Keratinocyte (primary cell): ENCODE measurements at regions not wholly inside any gene's neighbourhood (a gene's known extent, or its start where the extent isn't known, plus 50 kb on each side); places are given as distances from the start of the nearest gene placed in this dataset.

Source experiments
- DNase-seq: peaks from one replicate; pipeline ENCODE4 v3.0.0-alpha.2; 2011; ENCODE audit warnings: low read depth, missing footprints, low spot score
- FAIRE-seq: peaks from 2 replicates; lab custom pipeline; 2011; peaks lifted over from hg19 to GRCh38; lab: Jason Lieb, UNC
- H2AFZ ChIP-seq: 2 replicates; pipeline ENCODE4 v1.6.0; 2012; ENCODE audit warnings: low read length, control low read depth, inconsistent platforms; ENCODE audit not compliant: control insufficient read depth
- H3K27ac ChIP-seq: 2 replicates; pipeline ENCODE4 v1.5.1; 2011; ENCODE audit warnings: low read length; ENCODE audit not compliant: control insufficient read depth, insufficient read depth
- H3K27me3 ChIP-seq: 3 replicates; pipeline ENCODE4 v1.6.0; 2011; ENCODE audit warnings: low read length; ENCODE audit not compliant: control insufficient read depth, insufficient read depth; ENCODE audit errors: extremely low read depth
- H3K36me3 ChIP-seq, 2 experiments: 2 replicates in 1 of 2; 3 replicates in 1 of 2; pipeline ENCODE4 v1.5.1; 2011; ENCODE audit warnings: low read length in 2 of 2, mild to moderate bottlenecking in 1 of 2; ENCODE audit not compliant: control insufficient read depth in 2 of 2, insufficient read depth in 2 of 2; ENCODE audit errors: extremely low read depth in 1 of 2
- H3K4me1 ChIP-seq: 3 replicates; pipeline ENCODE4 v1.5.1; 2011; ENCODE audit warnings: low read length; ENCODE audit not compliant: control insufficient read depth, insufficient read depth; ENCODE audit errors: extremely low read depth
- H3K4me2 ChIP-seq: 3 replicates; pipeline ENCODE4 v1.6.0; 2011; ENCODE audit warnings: low read depth, low read length; ENCODE audit not compliant: control insufficient read depth, insufficient read depth; ENCODE audit errors: extremely low read depth
- H3K4me3 ChIP-seq, 3 experiments: fragments of 200-600 bp in 1 of 3; sonication (generic) in 1 of 3; 2 replicates in 2 of 3; 3 replicates in 1 of 3; pipeline ENCODE4 v1.5.1; 2011 to 2016; ENCODE audit warnings: low read length in 3 of 3, mild to moderate bottlenecking in 3 of 3, control low read depth in 2 of 3, inconsistent platforms in 1 of 3, low read depth in 1 of 3, mixed read lengths in 1 of 3, mixed run types in 1 of 3, moderate library complexity in 1 of 3; ENCODE audit not compliant: control insufficient read depth in 2 of 3, insufficient read depth in 2 of 3; ENCODE audit errors: extremely low read depth in 1 of 3
- H3K79me2 ChIP-seq: 2 replicates; pipeline ENCODE4 v1.6.0; 2012; ENCODE audit warnings: low read length; ENCODE audit not compliant: control insufficient read depth, insufficient read depth
- H3K9ac ChIP-seq: 3 replicates; pipeline ENCODE4 v1.6.0; 2011; ENCODE audit warnings: low read length; ENCODE audit not compliant: control insufficient read depth, insufficient read depth; ENCODE audit errors: extremely low read depth
- H3K9me1 ChIP-seq: 3 replicates; pipeline ENCODE4 v1.6.0; 2011; ENCODE audit warnings: low read length; ENCODE audit not compliant: control insufficient read depth, insufficient read depth; ENCODE audit errors: extremely low read depth
- H3K9me3 ChIP-seq: 2 replicates; pipeline ENCODE4 v1.5.1; 2012; ENCODE audit warnings: low read depth, low read length; ENCODE audit not compliant: control insufficient read depth
- H4K20me1 ChIP-seq: 3 replicates; pipeline ENCODE4 v1.6.0; 2011; ENCODE audit warnings: low read length; ENCODE audit not compliant: control insufficient read depth, insufficient read depth; ENCODE audit errors: extremely low read depth
- CTCF ChIP-seq, 3 experiments: IDR thresholded peaks in 1 of 3; conservative IDR thresholded peaks in 1 of 3; optimal IDR thresholded peaks in 1 of 3; 2 replicates in 2 of 3; 3 replicates in 1 of 3; pipeline versions ENCODE3 to v1.5.1; 2011; ENCODE audit warnings: low read length in 3 of 3, mild to moderate bottlenecking in 3 of 3, moderate library complexity in 2 of 3, control low read depth in 1 of 3, inconsistent platforms in 1 of 3; ENCODE audit not compliant: insufficient read depth in 2 of 3; ENCODE audit errors: extremely low read depth in 1 of 3
- EZH2 ChIP-seq: IDR thresholded peaks from one replicate; pipeline ENCODE4 v1.6.1; 2012; ENCODE audit warnings: inconsistent platforms, mild to moderate bottlenecking, low read length, moderate library complexity
- dilution Hi-C: fragments of 300-500 bp; cut with MboI; formaldehyde crosslinking; loops from one replicate; pipeline ENCODE4 v1.7.0; 2020; ENCODE audit warnings: low sequenced_read_pairs; ENCODE audit not compliant: extremely low pct_ligation_motif_present

- no peaks in the 10 kb centered on the region for H3K9me1 ChIP-seq
- FAIRE-seq, result no peak
These were observed 370.2 kb upstream of the CNTN4 start for GRCh38 chr3:1728510-1728909.

GRCh38 chr3:1734494-1735122 is 364.1 kb upstream of the CNTN4 start:
- no peaks in the 10 kb centered on the region for H3K79me2 ChIP-seq
- TF ChIP-seq CTCF (optimal IDR thresholded peaks at IDR 0.05 in 1 of 3, IDR thresholded peaks at IDR 0.05 in 1 of 3, conservative IDR thresholded peaks at IDR 0.05 in 1 of 3; ENCODE audit: extremely low read depth in 1 of 3, insufficient read depth in 2 of 3, low read length in 3 of 3) (no peak), EZH2 (no peak)
- no peaks in the 10 kb centered on the region for H4K20me1 ChIP-seq
- dilution Hi-C loops, result no loop called here
- H3K4me2 ChIP-seq, result peak overlapping the region; percentile 24
- no peak overlapping the region for H3K27ac ChIP-seq
- H3K4me3 ChIP-seq, result no peak overlapping the region
- H3K27me3 ChIP-seq, result no peaks in the 10 kb centered on the region
- no peak overlapping the region for H3K9ac ChIP-seq
- H3K36me3 ChIP-seq, result no peaks in the 10 kb centered on the region
- H2AFZ ChIP-seq, result peak overlapping the region; percentile 35
- H3K4me1 ChIP-seq, result peaks cover 16% of the 10 kb centered on the region
- no peaks in the 10 kb centered on the region for H3K9me3 ChIP-seq
- H3K9me1 ChIP-seq, result no peaks in the 10 kb centered on the region
- DNase-seq, result peak; percentile 71
- peak; percentile 97 for FAIRE-seq

More at GRCh38 chr3:1728510-1728909, 370.2 kb upstream of the CNTN4 start:
- H3K4me2 ChIP-seq, result no peak overlapping the region
- no peak overlapping the region for H3K9ac ChIP-seq
- no peak for DNase-seq
- no peaks in the 10 kb centered on the region for H3K9me3 ChIP-seq
- H2AFZ ChIP-seq, result no peak overlapping the region
- H3K79me2 ChIP-seq, result no peaks in the 10 kb centered on the region
- dilution Hi-C loops, result no loop called here
- H3K4me1 ChIP-seq, result peaks cover 12% of the 10 kb centered on the region
- H3K36me3 ChIP-seq, result no peaks in the 10 kb centered on the region
- no peak overlapping the region for H3K27ac ChIP-seq
- no peak overlapping the region for H3K4me3 ChIP-seq
- H3K27me3 ChIP-seq, result no peaks in the 10 kb centered on the region
- no peaks in the 10 kb centered on the region for H4K20me1 ChIP-seq
- TF ChIP-seq EZH2, result no peak
- no peak for TF ChIP-seq CTCF (optimal IDR thresholded peaks at IDR 0.05 in 1 of 3, IDR thresholded peaks at IDR 0.05 in 1 of 3, conservative IDR thresholded peaks at IDR 0.05 in 1 of 3; ENCODE audit: extremely low read depth in 1 of 3, insufficient read depth in 2 of 3, low read length in 3 of 3)
